CD4-positive, alpha-beta T cell (primary cell): ENCODE measurements at regions not wholly inside any gene's neighbourhood (a gene's known extent, or its start where the extent isn't known, plus 50 kb on each side); places are given as distances from the start of the nearest gene placed in this dataset.

Experiments
- ATAC-seq: fragments of 200-7000 bp; cut with Tn5 transposase; one replicate; pipeline ENCODE4 v1.10.0; 2022; ENCODE audit warnings: mild to moderate bottlenecking; ENCODE audit not compliant: poor library complexity
- CTCF ChIA-PET: fragments of 350-600 bp; sonication (Branson Sonifier 250); formaldehyde crosslinking; loops from one replicate; lab custom pipeline; 2021; ENCODE audit warnings: antibody characterized with exemption, inconsistent platforms; lab: Charles Lee
- POLR2A ChIA-PET: fragments of 350-600 bp; sonication (Branson Sonifier 250); formaldehyde crosslinking; loops from one replicate; lab custom pipeline; 2021; ENCODE audit warnings: antibody characterized with exemption, inconsistent platforms; lab: Charles Lee
- DNase-seq, 14 experiments: peaks; one replicate each; pipeline ENCODE4 v3.0.0-alpha.2; 2013 to 2020; ENCODE audit warnings: mixed read lengths in 2 of 14
- H3K27ac ChIP-seq, 2 donors: one replicate each; pipeline versions ENCODE4 v1.5.1 to v1.7.0; 2013; ENCODE audit warnings: low read length in 2 of 2, low read depth in 1 of 2, mild to moderate bottlenecking in 1 of 2
- H3K27me3 ChIP-seq, 2 experiments: 1 replicate in 1 of 2; 2 replicates in 1 of 2; pipeline versions ENCODE4 v1.6.1 to v1.7.0; 2013; ENCODE audit warnings: low read length in 2 of 2, control low read depth in 1 of 2, mild to moderate bottlenecking in 1 of 2, moderate library complexity in 1 of 2; ENCODE audit not compliant: insufficient read depth in 2 of 2, control insufficient read depth in 1 of 2
- H3K36me3 ChIP-seq: one replicate; pipeline ENCODE4 v1.6.1; 2013; ENCODE audit warnings: low read length, control low read depth; ENCODE audit not compliant: insufficient read depth
- H3K4me1 ChIP-seq: one replicate; pipeline ENCODE4 v1.6.1; 2013; ENCODE audit warnings: low read length, control low read depth; ENCODE audit not compliant: insufficient read depth
- H3K4me3 ChIP-seq: one replicate; pipeline ENCODE4 v1.5.1; 2013; ENCODE audit warnings: mild to moderate bottlenecking, low read length, moderate library complexity
- H3K9me3 ChIP-seq, 2 experiments: 1 replicate in 1 of 2; 2 replicates in 1 of 2; pipeline versions ENCODE4 v1.6.1 to v1.7.0; 2013; ENCODE audit warnings: low read length in 2 of 2, mild to moderate bottlenecking in 2 of 2, control low read depth in 1 of 2, moderate library complexity in 1 of 2; ENCODE audit not compliant: control insufficient read depth in 1 of 2, insufficient read depth in 1 of 2
- H3K27ac Mint-ChIP-seq: one replicate; pipeline ENCODE4 v1.8.0; 2020; ENCODE audit warnings: mixed read lengths
- H3K27me3 Mint-ChIP-seq: one replicate; pipeline ENCODE4 v1.8.0; 2021; ENCODE audit warnings: mixed read lengths
- H3K36me3 Mint-ChIP-seq: one replicate; pipeline ENCODE4 v1.8.0; 2021; ENCODE audit warnings: low read depth, mixed read lengths
- H3K4me1 Mint-ChIP-seq: one replicate; pipeline ENCODE4 v1.8.0; 2021; ENCODE audit warnings: low read depth, mixed read lengths
- H3K4me3 Mint-ChIP-seq: one replicate; pipeline ENCODE4 v1.8.0; 2020; ENCODE audit warnings: mild to moderate bottlenecking, mixed read lengths
- H3K9me3 Mint-ChIP-seq: one replicate; pipeline ENCODE4 v1.8.0; 2020; ENCODE audit warnings: mixed read lengths
- CTCF ChIP-seq: fragments of 200-600 bp; IDR thresholded peaks from one replicate; pipeline ENCODE4 v1.8.0; 2022; ENCODE audit warnings: antibody characterized with exemption, mild to moderate bottlenecking
- intact Hi-C, 2 experiments: fragments of 100-400 bp; cut with DNase I in 1 of 2; cut with micrococcal nuclease in 1 of 2; formaldehyde crosslinking; loops; one replicate each; pipeline versions ENCODE4 v1.15.1 to v1.9.0; 2023 to 2025; cut with DNase I, micrococcal nuclease

DNA sequence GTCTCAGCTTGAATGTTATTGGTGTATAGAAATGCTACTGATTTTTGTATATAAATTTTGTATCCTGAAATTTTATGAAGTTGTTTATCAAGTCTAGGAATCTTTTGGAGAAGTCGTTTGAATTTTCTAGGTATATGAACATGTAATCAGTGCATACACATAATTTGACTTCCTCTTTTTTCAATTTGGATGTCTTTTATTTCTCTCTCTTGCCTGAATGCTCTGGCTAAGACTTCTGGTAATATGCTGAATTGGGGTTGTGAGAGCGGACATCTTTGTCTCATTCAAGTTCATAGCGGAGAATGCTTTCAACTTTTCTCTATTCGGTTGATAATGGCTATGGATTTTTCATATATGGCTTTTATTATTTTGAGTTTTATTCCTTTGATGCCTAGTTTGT lies 100.9 kb upstream of the MCTP2 start:
- POLR2A ChIA-PET: no interaction called here
- H3K27ac Mint-ChIP-seq: no peak overlapping the region
- no peaks in the 10 kb centered on the region for H3K4me1 ChIP-seq
- H3K4me3 ChIP-seq: no peak overlapping the region
- no peak overlapping the region for H3K27ac ChIP-seq
- no peaks in the 10 kb centered on the region for H3K4me1 Mint-ChIP-seq
- CTCF ChIA-PET: interaction anchor here (1.4 kb wide), 1 partner anchor 14 kb away, joined by 3 read pairs; no protein-coding TSS in a partner anchor
- no peak for DNase-seq
- H3K27me3 Mint-ChIP-seq: peaks cover 26% of the 10 kb centered on the region
- ATAC-seq: no peak
- no peak overlapping the region for H3K4me3 Mint-ChIP-seq
- no peaks in the 10 kb centered on the region for H3K27me3 ChIP-seq
- intact Hi-C loops: no loop called here
- no peaks in the 10 kb centered on the region for H3K36me3 ChIP-seq
- H3K9me3 Mint-ChIP-seq: no peaks in the 10 kb centered on the region
- H3K9me3 ChIP-seq: no peaks in the 10 kb centered on the region
- TF ChIP-seq CTCF: no peak
- H3K36me3 Mint-ChIP-seq: no peaks in the 10 kb centered on the region

DNA sequence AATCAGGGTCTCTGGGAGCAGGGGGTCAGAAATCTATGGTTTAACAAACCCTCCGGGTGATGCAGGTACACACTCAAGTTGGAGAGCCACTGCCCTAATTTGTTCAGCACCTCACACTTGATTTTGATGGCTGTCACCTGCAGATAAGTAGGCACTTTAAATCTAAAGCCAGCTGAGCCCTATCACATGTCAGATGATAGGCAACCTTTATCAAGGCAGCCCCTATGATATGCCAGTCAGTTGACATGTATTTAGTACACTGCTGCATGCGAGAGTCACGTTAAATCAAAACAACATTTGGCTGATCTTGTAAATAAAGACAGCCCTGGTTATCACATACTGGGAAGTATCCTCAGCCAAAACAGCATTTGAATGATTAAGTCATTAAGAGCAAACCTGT lies 104.4 kb upstream of the MCTP2 start:
- Histone ChIP-seq H3K4me1 (no peaks in the 10 kb centered on the region), H3K36me3 (no peaks in the 10 kb centered on the region), H3K4me3 (no peak overlapping the region), H3K27me3 (no peaks in the 10 kb centered on the region), H3K27ac (no peak overlapping the region), H3K9me3 (no peaks in the 10 kb centered on the region)
- ChIA-PET POLR2A (no interaction called here), CTCF (no interaction called here)
- Mint-ChIP-seq H3K27me3 (peaks cover under 1% of the 10 kb centered on the region), H3K9me3 (no peaks in the 10 kb centered on the region), H3K4me3 (no peak overlapping the region), H3K36me3 (no peaks in the 10 kb centered on the region), H3K4me1 (no peaks in the 10 kb centered on the region), H3K27ac (no peak overlapping the region)
- ATAC-seq (no peak), DNase-seq (no peak)
- no peak for TF ChIP-seq CTCF
- intact Hi-C loops: no loop called here

GRCh38 chr15:94125698-94126097 lies 105.7 kb upstream of the MCTP2 start:
- H3K9me3 ChIP-seq: no peaks in the 10 kb centered on the region
- DNase-seq (no peak), ATAC-seq (no peak)
- H3K4me3 Mint-ChIP-seq: no peak overlapping the region
- H3K9me3 Mint-ChIP-seq: no peaks in the 10 kb centered on the region
- no peaks in the 10 kb centered on the region for H3K27me3 ChIP-seq
- no peaks in the 10 kb centered on the region for H3K27me3 Mint-ChIP-seq
- TF ChIP-seq CTCF: no peak
- H3K27ac Mint-ChIP-seq: no peak overlapping the region
- H3K4me1 ChIP-seq: no peaks in the 10 kb centered on the region
- no peaks in the 10 kb centered on the region for H3K36me3 Mint-ChIP-seq
- no peaks in the 10 kb centered on the region for H3K4me1 Mint-ChIP-seq
- no peak overlapping the region for H3K4me3 ChIP-seq
- H3K36me3 ChIP-seq: no peaks in the 10 kb centered on the region
- ChIA-PET POLR2A (no interaction called here), CTCF (no interaction called here)
- intact Hi-C loops: no loop called here
- H3K27ac ChIP-seq: no peak overlapping the region
